ENCODE measurements at regions not wholly inside any gene's neighbourhood (a gene's known extent, or its start where the extent isn't known, plus 50 kb on each side); places are given as distances from the start of the nearest gene placed in this dataset.

DNA sequence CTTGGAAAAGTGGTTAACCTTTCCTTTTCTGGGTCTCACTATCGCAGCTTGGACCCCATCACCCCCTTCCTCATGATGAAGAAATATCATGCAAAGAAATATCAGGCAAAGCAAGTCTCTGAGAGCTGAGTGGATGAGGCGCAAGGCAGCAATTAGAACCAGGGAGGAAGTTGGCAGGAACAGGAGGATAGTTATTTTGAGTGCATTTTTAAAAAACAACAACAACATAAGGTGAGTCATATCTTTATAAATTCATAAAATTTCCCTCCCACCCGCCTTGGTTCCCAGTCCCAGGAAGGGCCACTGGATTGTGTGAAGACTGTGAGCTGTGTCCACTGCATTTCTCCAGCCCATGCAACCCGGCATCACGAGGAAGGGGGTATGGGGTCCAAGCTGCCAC lies 316.9 kb upstream of the TLE3 start:
- DNase-seq (ENCODE audit: low read depth, low spot score): no peak
- no peak overlapping the region for H3K27ac ChIP-seq

GRCh38 chr15:70412794-70413193 lies 315.1 kb upstream of the TLE3 start:
- H3K27ac ChIP-seq: no peak overlapping the region
- no peak for DNase-seq (ENCODE audit: low read depth, low spot score)

- no peak for DNase-seq (ENCODE audit: low read depth, low spot score)
- H3K27ac ChIP-seq: no peak overlapping the region
Measured at GRCh38 chr15:70411143-70411863, 313.6 kb upstream of the TLE3 start.

DNA sequence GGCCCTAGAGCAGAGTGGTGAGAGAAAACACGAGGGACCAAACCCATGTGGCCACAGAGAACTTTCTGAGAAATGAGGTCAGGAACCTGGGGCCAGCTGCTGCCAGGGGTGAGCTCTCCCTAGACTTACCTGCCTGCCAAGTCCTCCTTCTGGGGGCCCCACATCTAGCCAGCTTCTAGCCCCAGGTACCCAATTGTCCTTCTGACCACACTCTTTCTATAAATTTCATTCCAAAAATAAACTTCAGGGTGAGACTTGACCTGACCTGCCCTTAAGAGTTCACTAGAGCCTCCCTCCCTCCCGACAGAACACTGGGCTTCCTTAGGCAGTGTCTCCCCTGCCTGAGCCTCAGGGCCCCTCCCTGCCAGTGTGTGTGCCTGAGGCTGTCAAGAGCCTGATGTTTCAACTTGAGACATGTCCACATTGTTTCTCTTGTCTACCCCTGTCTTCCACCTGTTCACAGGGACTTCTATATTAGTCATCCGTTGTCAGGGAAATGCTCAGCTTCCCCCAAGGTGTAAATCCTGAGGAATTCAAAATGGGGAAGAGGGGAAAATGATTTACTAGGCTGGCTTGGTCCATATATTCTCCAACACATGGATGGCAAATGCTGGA lies 312.8 kb upstream of the TLE3 start:
- no peak overlapping the region for H3K27ac ChIP-seq
- DNase-seq (ENCODE audit: low read depth, low spot score): peak; percentile 24

DNA sequence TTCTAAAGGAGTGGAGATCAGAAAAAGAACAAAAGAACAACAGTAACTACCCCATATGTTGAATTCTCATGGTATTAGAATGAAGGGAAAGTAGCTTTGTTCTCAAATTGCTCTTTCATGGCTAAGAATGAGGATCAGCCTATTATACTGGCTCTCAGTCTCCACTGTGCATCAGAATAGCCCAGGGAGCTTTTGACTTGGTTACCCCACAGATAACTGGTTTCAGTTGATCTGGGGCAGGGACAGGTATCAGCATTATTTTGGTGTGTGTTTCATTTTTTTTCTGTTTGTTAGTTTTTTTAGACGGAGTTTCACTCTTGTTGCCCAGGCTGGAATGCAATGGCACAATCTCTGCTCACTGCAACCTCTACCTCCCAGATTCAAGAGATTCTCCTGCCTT lies 311.7 kb upstream of the TLE3 start:
- no peak overlapping the region for H3K27ac ChIP-seq
- DNase-seq (ENCODE audit: low read depth, low spot score): no peak

GRCh38 chr15:70407955-70408354 lies 310.2 kb upstream of the TLE3 start:
- H3K27ac ChIP-seq: no peak overlapping the region
- DNase-seq (ENCODE audit: low read depth, low spot score): no peak

- DNase-seq (ENCODE audit: low read depth, low spot score): no peak
- H3K27ac ChIP-seq: no peak overlapping the region
Measured at GRCh38 chr15:70407336-70407670, 309.6 kb upstream of the TLE3 start.

DNA sequence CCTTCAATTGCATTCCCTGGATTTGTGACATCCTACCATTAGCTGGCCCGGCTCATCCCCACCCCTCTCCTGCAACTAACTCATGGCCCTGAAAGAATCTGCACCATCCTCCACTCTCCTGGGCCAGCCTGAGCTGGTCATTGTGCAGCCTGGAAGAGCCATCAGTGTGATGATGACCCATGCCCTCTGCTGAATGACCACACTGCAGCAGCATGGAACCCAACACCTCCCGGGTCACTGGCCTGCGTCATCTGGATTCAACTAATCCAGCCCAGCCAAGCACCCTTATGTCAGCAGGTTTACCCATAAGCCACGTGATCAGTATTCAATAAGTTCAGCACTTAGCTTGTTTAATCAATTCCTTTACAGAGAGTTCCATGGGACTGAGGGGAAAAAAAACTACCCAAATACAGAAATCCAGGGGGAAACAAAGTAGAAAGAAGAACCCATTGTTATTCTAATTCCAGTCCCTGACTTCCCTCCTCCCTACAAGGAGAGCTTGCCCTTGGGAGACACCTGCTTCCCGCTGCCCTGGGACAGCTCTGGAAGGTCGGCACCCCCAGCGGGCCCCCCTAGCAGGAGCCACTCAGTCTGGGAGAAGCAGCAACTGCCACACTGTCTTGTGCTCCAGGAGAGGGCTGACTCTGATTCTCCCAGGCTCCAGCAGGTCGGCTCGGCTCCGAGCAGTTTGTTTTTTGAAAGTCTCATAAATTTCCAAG lies 309.1 kb upstream of the TLE3 start:
- no peak for DNase-seq (ENCODE audit: low read depth, low spot score)
- no peak overlapping the region for H3K27ac ChIP-seq

GRCh38 chr15:70401709-70402108 lies 304.0 kb upstream of the TLE3 start:
- no peak overlapping the region for H3K27ac ChIP-seq
- no peak for DNase-seq (ENCODE audit: low read depth, low spot score)

DNA sequence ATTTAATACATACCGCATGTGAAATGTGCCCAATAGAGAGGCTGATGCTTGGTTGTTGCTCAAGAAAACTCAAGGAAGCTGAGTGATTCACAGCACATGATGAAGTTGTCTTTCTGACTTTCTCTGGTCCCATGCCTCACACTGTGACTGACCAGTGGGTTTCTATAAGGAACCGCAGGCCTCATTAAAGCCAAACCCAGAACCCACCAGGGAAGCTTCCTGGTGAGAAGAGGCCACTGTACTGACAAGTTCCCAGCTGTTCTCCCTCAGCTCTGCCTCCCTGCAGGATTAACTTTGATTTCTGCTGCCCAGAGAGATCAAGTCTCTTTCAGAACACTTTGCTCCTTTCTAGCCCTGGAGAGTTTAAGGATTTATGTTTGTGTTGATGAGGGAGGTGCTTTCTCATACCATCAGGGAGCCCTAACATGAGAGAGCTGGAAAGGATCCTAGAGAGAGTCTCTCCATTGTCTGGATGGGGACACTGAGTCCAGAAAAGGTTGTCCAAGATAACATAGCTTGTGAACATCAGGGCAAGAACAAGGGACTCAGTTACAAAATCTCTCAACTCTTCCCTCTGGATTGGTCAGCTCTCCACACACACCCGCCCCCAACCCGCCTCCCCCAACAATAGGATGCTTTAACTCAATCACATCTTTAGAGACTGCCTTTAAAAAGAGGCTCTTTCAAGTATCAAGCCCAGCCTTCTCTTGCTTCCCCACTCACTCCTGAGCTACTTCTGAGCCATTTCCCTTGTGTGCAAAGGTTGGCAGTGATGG lies 303.2 kb upstream of the TLE3 start:
- DNase-seq (ENCODE audit: low read depth, low spot score): no peak
- no peak overlapping the region for H3K27ac ChIP-seq

DNA sequence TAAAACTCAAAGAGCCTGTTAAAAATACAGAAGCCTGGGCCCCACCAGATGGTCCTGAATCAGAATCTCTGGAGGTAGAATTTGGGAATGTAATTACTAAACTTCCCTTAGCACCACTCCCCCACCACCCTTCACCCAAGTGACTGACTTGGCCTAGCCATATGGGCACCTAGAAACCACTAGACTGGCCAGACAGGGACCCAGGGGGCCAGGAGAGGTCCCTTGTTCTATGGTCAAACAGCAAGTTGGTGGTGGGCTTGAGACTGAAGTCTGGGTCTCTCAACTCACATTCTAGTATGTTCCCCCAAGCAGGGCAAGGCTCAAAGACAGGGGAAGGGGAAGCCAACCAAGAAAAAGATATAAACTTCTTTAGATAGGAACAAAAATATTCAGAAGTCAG lies 301.5 kb upstream of the TLE3 start:
- DNase-seq (ENCODE audit: low read depth, low spot score): no peak

DNA sequence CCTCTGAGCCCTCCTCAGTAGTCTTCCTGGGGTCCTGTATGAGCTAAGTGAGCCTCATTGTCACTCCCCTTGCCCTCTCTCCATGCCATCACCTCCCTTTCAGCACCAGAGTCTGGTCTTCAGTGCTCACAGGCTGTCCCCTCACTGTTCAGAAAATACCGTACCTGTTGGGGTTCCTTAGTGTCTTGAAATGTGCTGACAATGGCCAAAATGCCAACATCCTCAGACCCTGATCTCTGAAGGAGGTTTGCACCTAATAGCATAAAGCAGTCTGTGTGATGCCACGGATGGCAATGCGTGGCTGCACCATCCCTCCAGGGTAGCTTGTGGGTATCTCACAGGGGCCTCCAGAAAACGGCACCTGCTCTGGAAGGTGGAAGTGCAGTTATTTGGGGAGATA lies 301.0 kb upstream of the TLE3 start:
- no peak overlapping the region for H3K27ac ChIP-seq
- DNase-seq (ENCODE audit: low read depth, low spot score): no peak

More for the DNA sequence above, 301.5 kb upstream of the TLE3 start:
- no peak overlapping the region for H3K27ac ChIP-seq

GRCh38 chr15:70396807-70397206 lies 299.1 kb upstream of the TLE3 start:
- no peak overlapping the region for H3K27ac ChIP-seq

GRCh38 chr15:70395164-70395563 lies 297.4 kb upstream of the TLE3 start:
- H3K27ac ChIP-seq: no peak overlapping the region
- DNase-seq (ENCODE audit: low read depth, low spot score): no peak

More at GRCh38 chr15:70396807-70397206, 299.1 kb upstream of the TLE3 start:
- no peak for DNase-seq (ENCODE audit: low read depth, low spot score)

GRCh38 chr15:70390723-70391122 lies 293.0 kb upstream of the TLE3 start:
- DNase-seq (ENCODE audit: low read depth, low spot score): no peak
- no peak overlapping the region for H3K27ac ChIP-seq

- no peak overlapping the region for H3K27ac ChIP-seq
- no peak for DNase-seq (ENCODE audit: low read depth, low spot score)
Measured at GRCh38 chr15:70387993-70388392, 290.3 kb upstream of the TLE3 start.

- H3K27ac ChIP-seq: no peak overlapping the region
- DNase-seq (ENCODE audit: low read depth, low spot score): no peak
Measured at GRCh38 chr15:70387081-70387480, 289.4 kb upstream of the TLE3 start.

GRCh38 chr15:70385711-70386110 lies 288.0 kb upstream of the TLE3 start:
- no peak overlapping the region for H3K27ac ChIP-seq

GRCh38 chr15:70385052-70385451 lies 287.3 kb upstream of the TLE3 start:
- no peak overlapping the region for H3K27ac ChIP-seq
- DNase-seq (ENCODE audit: low read depth, low spot score): no peak

More at GRCh38 chr15:70385711-70386110, 288.0 kb upstream of the TLE3 start:
- DNase-seq (ENCODE audit: low read depth, low spot score): no peak

- H3K27ac ChIP-seq: no peak overlapping the region
- DNase-seq (ENCODE audit: low read depth, low spot score): no peak
Measured at GRCh38 chr15:70383856-70384255, 286.1 kb upstream of the TLE3 start.

Measured in epithelial cell of prostate (primary cell).